ENCODE measurements at regions not wholly inside any gene's neighbourhood (a gene's known extent, or its start where the extent isn't known, plus 50 kb on each side); places are given as distances from the start of the nearest gene placed in this dataset.

DNA sequence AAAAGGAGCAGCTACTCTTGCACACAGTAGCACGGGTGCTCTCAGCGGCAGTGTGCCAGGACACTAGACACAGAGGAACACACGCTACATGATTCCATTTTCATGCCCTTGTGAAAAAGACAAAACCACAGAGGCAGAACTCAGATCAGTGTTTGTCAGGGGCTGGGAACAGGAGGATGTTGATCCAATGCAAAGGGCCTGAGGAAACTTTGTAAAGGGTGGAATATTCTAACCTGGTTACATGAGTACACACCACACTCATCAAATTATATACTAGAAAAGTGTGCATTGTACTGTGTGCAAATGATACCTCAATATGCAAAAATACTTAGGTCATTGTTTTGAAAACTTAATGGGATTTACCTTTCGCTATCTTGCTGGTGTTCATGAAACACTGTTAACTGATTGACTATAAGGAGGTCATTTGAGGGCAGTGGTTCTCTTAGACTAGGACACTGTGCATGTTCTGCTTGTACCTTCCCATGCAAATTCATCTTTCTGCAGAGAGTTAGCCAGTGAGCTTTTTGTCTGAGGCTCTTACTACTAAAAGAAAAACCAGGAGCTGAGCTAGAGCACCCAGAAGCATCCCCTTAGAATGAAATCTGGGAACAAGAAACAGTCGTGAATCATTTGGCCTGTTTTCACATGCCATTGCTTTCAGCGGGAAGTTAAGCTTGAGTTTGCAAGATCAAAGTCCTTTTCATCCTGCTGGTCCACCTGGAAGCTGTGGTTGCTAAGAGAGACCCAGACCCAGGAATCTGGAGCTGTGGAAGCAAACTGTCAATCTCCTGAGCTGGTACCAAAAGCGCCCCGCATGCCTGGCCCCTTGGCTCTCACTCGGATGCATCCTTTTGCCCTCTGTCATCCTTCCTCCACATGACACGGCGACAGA is 204.8 kb downstream of the TTLL2 start:
- DNase-seq (ENCODE audit: low spot score), result no peak
- TF ChIP-seq EZH2 (IDR thresholded peaks at IDR 0.05; ENCODE audit: borderline replicate concordance, low read depth, low read length, poor library complexity, severe bottlenecking), result no peak
- TF ChIP-seq, protein P1, sequence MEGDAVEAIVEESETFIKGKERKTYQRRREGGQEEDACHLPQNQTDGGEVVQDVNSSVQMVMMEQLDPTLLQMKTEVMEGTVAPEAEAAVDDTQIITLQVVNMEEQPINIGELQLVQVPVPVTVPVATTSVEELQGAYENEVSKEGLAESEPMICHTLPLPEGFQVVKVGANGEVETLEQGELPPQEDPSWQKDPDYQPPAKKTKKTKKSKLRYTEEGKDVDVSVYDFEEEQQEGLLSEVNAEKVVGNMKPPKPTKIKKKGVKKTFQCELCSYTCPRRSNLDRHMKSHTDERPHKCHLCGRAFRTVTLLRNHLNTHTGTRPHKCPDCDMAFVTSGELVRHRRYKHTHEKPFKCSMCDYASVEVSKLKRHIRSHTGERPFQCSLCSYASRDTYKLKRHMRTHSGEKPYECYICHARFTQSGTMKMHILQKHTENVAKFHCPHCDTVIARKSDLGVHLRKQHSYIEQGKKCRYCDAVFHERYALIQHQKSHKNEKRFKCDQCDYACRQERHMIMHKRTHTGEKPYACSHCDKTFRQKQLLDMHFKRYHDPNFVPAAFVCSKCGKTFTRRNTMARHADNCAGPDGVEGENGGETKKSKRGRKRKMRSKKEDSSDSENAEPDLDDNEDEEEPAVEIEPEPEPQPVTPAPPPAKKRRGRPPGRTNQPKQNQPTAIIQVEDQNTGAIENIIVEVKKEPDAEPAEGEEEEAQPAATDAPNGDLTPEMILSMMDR (conservative IDR thresholded peaks at IDR 0.05; ENCODE audit: low read depth, low read length), result no peak
- BruUV-seq (replicated peaks), result no TSS peak
- intact Hi-C loops (cut with micrococcal nuclease; ENCODE audit: unreplicated experiment), result no loop called here
- CTCF ChIA-PET, result no interaction called here
- Histone ChIP-seq H3K4me1 (ENCODE audit: insufficient read depth, low read length, poor library complexity, severe bottlenecking) (peaks cover 4% of the 10 kb centered on the region), H3K27me3 (replicated peaks; ENCODE audit: insufficient read depth, low read depth, low read length, poor library complexity) (no peaks in the 10 kb centered on the region), H3K36me3 (ENCODE audit: insufficient read depth, low read length, poor library complexity, severe bottlenecking) (no peaks in the 10 kb centered on the region), H3K4me3 (ENCODE audit: low read depth, low read length, poor library complexity, severe bottlenecking) (no peak overlapping the region), H3K27ac (ENCODE audit: low read depth, low read length, poor library complexity, severe bottlenecking) (no peak overlapping the region), H3K9me3 (ENCODE audit: low read depth, low read length, poor library complexity, severe bottlenecking) (no peaks in the 10 kb centered on the region)
- POLR2A ChIA-PET (ENCODE audit: low non-redundant PET), result no interaction called here

DNA sequence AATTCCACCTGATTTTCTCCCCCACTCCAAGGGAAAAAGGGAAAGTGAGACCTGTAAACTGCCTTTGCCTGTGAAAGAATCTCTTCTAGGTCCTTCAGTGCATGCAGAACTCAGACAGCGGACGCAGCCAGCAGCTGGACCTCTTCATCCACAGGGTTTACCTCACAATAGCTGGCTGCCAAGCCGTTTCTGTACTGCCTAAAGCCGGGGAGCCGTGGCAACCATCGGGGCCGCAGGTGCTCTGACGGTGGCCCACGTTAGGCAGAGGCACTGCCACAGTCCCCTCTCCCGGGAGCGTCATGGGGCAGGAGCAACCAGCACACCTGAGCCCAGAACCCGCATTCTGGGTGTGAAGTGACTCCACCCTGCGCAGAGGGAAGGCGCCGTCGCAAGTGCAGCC is 206.1 kb downstream of the TTLL2 start:
- no peak for DNase-seq (ENCODE audit: low spot score)
- TF ChIP-seq EZH2 (IDR thresholded peaks at IDR 0.05; ENCODE audit: borderline replicate concordance, low read depth, low read length, poor library complexity, severe bottlenecking), result no peak
- TF ChIP-seq, protein P1 (conservative IDR thresholded peaks at IDR 0.05; ENCODE audit: low read depth, low read length), result no peak
- ChIA-PET CTCF (no interaction called here), POLR2A (ENCODE audit: low non-redundant PET) (no interaction called here)
- BruUV-seq (replicated peaks), result no TSS peak
- H3K4me3 ChIP-seq (ENCODE audit: low read depth, low read length, poor library complexity, severe bottlenecking), result no peak overlapping the region
- H3K9me3 ChIP-seq (ENCODE audit: low read depth, low read length, poor library complexity, severe bottlenecking), result no peaks in the 10 kb centered on the region
- intact Hi-C loops (cut with micrococcal nuclease; ENCODE audit: unreplicated experiment), result no loop called here
- H3K27ac ChIP-seq (ENCODE audit: low read depth, low read length, poor library complexity, severe bottlenecking), result no peak overlapping the region
- H3K36me3 ChIP-seq (ENCODE audit: insufficient read depth, low read length, poor library complexity, severe bottlenecking), result no peaks in the 10 kb centered on the region
- peaks cover 4% of the 10 kb centered on the region for H3K4me1 ChIP-seq (ENCODE audit: insufficient read depth, low read length, poor library complexity, severe bottlenecking)
- no peaks in the 10 kb centered on the region for H3K27me3 ChIP-seq (replicated peaks; ENCODE audit: insufficient read depth, low read depth, low read length, poor library complexity)

DNA sequence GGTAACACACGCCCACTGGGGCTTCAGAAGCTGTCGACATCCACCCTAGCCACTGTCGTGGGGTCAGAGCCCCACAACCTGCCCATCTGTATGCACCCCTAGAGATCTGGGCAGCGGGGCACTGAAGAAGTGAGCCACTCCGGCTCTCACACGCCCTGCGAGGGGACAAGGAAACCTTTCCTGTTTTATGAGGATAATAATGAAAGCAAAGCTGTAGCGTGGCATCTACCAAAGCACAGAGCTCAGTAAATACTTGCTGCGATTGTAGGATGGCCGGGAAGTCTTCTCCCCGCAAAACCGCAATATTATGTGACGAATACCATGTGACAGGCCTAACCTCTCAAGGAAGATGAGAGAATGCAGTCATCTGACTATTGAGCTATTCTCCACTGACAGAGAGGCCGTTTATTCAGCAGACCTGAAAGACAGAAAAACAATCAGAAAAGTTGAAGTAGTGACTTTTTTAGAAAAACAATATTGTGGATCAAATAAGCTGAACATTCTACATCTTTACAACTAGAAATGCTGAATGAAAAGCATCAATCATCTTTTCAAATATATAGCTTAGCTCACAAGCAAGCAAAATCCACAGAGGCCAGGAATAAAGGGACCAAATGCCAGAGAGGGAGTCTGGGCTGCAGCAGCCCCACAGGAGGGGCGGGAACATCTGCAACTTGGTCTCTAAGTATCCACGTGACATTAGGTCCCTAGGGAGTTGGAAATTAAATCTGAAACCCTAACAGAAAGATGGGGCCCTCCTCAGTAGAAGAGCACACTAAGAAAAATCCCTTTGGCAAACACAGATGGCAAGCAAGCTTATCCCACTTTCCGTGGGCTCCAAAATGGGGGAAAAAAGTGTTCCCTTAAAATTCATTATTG is 207.8 kb downstream of the TTLL2 start:
- ChIA-PET POLR2A (ENCODE audit: low non-redundant PET) (interaction anchor here (1.5 kb wide), 1 partner anchor 8 kb away, joined by 4 read pairs; no protein-coding TSS in a partner anchor), CTCF (no interaction called here)
- Histone ChIP-seq H3K36me3 (ENCODE audit: insufficient read depth, low read length, poor library complexity, severe bottlenecking) (no peaks in the 10 kb centered on the region), H3K9me3 (ENCODE audit: low read depth, low read length, poor library complexity, severe bottlenecking) (no peaks in the 10 kb centered on the region), H3K27ac (ENCODE audit: low read depth, low read length, poor library complexity, severe bottlenecking) (no peak overlapping the region), H3K27me3 (replicated peaks; ENCODE audit: insufficient read depth, low read depth, low read length, poor library complexity) (no peaks in the 10 kb centered on the region), H3K4me1 (ENCODE audit: insufficient read depth, low read length, poor library complexity, severe bottlenecking) (peaks cover 4% of the 10 kb centered on the region), H3K4me3 (ENCODE audit: low read depth, low read length, poor library complexity, severe bottlenecking) (no peak overlapping the region)
- TF ChIP-seq, protein P1 (conservative IDR thresholded peaks at IDR 0.05; ENCODE audit: low read depth, low read length), result no peak
- TF ChIP-seq EZH2 (IDR thresholded peaks at IDR 0.05; ENCODE audit: borderline replicate concordance, low read depth, low read length, poor library complexity, severe bottlenecking), result no peak
- DNase-seq (ENCODE audit: low spot score), result peak; percentile 60
- intact Hi-C loops (cut with micrococcal nuclease; ENCODE audit: unreplicated experiment), result no loop called here
- BruUV-seq (replicated peaks), result no TSS peak

Measured in A673 (cell line).